ENCODE measurements at regions not wholly inside any gene's neighbourhood (a gene's known extent, or its start where the extent isn't known, plus 50 kb on each side); places are given as distances from the start of the nearest gene placed in this dataset.

- no peak for DNase-seq (ENCODE audit: extremely low read depth, low read depth, low spot score)
These were observed 233.1 kb downstream of the NR4A2 start for GRCh38 chr2:156099382-156099781.

DNA sequence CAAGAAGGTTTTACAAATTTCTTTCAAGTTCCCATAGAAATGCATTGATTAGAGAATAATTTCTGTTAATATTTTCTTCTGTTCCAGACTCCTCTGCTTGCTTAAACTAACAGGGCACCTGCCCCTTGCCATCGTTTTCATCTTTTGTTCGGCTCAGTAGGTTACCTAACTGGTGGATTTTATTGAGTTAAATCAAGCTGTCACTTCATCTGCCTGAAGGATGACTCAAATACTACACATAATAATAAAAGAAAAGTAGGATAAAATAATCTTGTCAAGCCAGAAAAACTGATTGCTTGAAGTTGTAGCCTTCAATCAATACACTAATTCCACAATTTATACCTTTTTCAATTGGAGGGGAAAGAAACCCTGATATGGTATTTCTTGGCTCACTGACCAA lies 234.0 kb downstream of the NR4A2 start:
- no peak for DNase-seq (ENCODE audit: extremely low read depth, low read depth, low spot score)

DNA sequence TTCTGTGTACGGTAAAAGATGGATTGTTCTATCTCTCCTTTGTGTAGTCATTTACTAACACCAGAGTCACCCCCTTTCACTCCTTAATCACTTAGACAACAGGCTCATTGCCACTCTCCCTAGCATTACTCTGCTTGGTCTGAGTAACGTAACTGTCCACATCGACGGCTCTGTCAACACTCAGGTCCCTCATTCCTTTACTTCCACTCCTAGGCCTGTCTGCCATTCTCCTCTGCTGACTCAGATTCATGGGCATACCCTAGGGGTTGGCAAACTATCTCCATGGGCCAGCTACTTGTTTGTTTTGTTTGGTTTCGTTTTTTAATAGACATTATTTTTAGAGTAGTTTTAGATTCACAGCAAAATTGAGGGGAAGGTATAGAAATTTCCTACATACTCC lies 243.9 kb downstream of the NR4A2 start:
- no peak for DNase-seq (ENCODE audit: extremely low read depth, low read depth, low spot score)

GRCh38 chr2:156087875-156088274 lies 244.6 kb downstream of the NR4A2 start:
- no peak for DNase-seq (ENCODE audit: extremely low read depth, low read depth, low spot score)

DNA sequence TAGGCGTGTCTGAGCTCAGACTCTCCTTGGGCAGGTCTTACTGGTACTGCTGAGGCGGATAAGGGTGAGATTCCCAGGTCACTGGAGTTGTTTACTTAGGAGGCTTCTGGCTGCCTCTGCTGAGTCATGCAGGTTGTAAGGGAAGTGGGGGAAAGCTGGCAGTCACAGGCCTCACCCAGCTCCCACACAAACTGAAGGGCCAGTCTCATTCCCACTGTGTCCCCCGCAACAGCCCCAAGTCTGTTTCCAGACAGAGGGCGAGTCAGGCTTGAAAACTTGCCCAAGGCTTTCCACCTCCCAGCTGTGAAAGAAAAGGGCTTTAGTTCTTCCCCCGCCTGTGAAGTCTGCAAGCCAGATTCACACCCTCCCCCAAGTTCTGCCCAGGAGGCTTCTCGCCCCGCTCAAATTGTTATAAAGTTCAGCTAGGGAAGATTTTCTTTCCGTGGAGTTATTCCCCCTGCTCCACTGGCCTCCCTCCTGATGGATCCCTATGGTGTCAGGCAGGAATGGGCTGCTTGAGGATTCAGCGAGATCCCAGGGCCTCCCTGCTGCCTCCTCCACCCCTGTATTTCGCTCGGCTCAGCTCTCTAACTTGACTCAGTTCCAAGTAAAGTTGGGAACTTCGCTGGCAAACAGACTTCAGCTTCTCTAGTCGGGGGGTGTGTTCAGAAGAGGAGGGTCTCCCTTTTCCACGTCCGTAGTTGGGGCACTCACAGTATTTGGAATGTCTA lies 248.6 kb downstream of the NR4A2 start:
- DNase-seq (ENCODE audit: extremely low read depth, low read depth, low spot score): no peak

DNA sequence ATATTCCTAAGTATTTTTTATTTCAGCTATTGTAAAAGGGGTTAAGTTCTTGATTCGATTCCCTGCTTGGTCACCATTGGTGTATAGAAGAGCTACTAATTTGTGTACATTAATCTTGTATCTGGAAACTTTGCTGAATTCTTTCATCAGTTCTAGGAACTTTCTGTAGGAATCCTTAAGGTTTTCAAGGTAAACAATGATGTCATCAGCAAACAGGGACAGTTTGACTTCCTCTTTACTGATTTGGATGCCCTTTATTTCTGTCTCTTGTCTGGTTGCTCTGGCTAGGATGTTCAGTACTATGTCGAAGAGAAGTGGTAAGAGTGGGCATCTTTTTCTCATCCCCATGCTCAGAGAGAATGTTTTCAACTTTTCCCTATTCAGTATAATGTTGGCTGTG lies 252.7 kb downstream of the NR4A2 start:
- no peak for DNase-seq (ENCODE audit: extremely low read depth, low read depth, low spot score)

DNA sequence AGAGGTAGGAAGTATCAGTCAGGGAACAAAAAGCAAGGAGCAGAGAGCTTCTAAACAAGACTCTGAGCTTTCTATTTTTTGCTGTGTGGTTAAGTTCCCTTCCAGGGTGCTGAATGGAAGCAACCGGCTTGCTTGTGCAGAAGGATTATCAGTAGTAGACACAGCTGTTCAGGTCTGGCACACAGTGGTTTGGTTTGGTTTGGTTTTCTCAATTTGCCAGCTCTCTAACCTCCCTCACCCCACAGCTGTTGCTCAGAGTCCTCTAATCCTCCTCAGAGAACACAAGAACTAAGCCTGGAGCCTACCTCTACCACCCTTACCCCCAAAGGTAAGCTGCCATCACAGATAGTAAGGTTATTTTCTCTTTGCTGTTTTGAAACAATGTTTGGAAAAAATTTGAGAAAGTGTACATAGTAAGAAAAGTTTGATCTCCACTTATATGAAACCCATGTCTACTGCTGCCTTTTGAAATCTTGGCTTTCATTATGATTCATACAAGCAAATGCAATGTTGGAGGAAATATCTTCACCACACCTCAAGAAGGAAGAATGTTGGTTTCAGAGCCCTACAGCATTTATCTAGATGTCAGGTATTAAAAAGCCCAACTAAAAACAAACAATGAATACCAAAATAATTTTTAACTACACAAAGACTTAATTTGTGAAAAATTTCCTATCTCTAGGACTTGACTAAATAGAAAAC lies 255.3 kb downstream of the NR4A2 start:
- DNase-seq (ENCODE audit: extremely low read depth, low read depth, low spot score): no peak

- DNase-seq (ENCODE audit: extremely low read depth, low read depth, low spot score): no peak
These were observed 266.6 kb downstream of the NR4A2 start for GRCh38 chr2:156065912-156066311.

DNA sequence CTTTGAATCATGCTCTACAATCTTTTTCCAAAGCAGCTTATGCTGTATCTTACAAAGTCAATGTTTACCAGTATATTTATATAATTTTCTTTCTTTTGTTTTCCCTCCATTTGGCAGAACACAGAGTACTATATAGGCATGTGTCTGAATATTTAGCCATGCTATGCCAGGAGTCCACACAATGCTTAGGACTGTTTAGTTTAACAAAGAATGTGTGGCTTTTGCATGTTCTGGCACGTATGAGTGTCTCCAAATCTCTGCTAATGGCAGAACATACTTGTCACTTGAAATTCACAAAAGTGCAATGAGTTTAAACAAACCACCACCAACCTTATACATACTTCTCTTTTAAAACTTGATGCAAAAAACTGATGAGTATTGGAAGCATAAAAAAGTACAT lies 268.0 kb downstream of the NR4A2 start:
- no peak for DNase-seq (ENCODE audit: extremely low read depth, low read depth, low spot score)

- DNase-seq (ENCODE audit: extremely low read depth, low read depth, low spot score): no peak
These were observed 274.9 kb downstream of the NR4A2 start for GRCh38 chr2:156057647-156058046.

GRCh38 chr2:156054983-156055382 lies 277.5 kb downstream of the NR4A2 start:
- no peak for DNase-seq (ENCODE audit: extremely low read depth, low read depth, low spot score)

GRCh38 chr2:156046900-156047299 lies 285.6 kb downstream of the NR4A2 start:
- no peak for DNase-seq (ENCODE audit: extremely low read depth, low read depth, low spot score)

DNA sequence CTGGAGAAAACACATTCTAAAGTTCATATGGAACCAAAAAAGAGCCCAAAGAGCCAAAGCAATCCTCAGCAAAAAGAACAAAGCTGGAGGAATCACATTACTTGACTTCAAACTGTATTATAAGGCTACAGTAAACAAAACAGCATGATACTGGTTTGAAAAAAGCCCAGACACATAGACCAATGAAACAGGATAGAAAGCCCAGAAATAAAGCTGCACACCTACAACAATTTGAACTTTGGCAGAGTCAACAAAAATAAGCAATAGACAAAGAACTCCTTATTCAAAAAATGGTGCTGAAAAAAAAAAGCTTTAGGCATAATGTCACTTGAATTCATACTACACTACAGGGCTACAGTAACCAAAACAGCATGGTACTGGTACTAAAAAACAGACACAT lies 289.6 kb downstream of the NR4A2 start:
- no peak for DNase-seq (ENCODE audit: extremely low read depth, low read depth, low spot score)

- no peak for DNase-seq (ENCODE audit: extremely low read depth, low read depth, low spot score)
These were observed 294.5 kb downstream of the NR4A2 start for GRCh38 chr2:156038021-156038420.

- no peak for DNase-seq (ENCODE audit: extremely low read depth, low read depth, low spot score)
These were observed 295.0 kb downstream of the NR4A2 start for GRCh38 chr2:156037482-156037881.

DNA sequence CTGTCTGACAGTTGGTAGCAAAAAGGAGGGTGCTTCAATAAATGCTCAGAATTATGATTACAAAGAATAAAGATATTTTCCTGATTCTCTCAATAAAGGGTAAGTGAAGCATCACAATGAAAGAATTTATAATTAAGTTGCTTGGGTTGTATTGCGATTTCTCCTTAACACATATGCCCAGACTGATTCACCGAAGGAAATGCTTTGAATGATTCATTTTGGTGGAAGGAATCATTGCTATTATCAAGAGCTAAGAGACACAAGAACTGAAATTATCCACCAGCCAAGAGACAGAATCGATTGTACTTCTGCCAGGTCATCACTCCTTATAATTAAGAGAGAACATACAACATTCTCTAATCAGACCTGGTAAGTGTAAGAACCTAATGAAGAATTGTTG lies 301.4 kb downstream of the NR4A2 start:
- DNase-seq (ENCODE audit: extremely low read depth, low read depth, low spot score): no peak

DNA sequence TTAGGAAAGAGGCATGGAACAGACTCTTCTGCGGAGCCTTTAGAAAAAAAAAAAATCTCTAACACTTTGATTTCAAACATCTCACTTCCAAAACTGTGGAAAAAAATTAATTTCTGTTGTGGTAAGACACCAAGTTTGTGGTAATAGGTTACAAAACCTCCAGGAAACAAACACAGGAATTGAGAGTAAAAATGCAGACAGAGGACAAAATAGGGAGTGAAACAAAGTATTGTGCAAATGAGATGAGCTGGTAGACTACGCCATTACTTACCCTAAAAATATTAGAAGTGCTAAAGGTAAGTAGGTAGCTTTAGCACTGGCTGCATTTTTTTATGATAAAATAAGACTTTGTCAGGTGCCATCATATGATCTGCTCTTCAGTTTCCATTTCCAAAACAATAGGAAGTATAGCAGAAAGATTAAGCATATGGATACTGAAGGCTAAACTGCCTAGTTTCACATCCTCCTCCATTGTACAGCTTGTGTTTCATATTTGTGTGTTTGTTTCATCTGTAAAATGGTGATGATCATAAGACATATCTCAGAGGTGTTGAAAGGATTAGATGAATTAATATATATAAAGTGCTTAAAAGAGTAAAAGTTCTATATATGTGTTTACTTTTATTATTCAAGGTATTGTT lies 309.2 kb downstream of the NR4A2 start:
- DNase-seq (ENCODE audit: extremely low read depth, low read depth, low spot score): no peak

DNA sequence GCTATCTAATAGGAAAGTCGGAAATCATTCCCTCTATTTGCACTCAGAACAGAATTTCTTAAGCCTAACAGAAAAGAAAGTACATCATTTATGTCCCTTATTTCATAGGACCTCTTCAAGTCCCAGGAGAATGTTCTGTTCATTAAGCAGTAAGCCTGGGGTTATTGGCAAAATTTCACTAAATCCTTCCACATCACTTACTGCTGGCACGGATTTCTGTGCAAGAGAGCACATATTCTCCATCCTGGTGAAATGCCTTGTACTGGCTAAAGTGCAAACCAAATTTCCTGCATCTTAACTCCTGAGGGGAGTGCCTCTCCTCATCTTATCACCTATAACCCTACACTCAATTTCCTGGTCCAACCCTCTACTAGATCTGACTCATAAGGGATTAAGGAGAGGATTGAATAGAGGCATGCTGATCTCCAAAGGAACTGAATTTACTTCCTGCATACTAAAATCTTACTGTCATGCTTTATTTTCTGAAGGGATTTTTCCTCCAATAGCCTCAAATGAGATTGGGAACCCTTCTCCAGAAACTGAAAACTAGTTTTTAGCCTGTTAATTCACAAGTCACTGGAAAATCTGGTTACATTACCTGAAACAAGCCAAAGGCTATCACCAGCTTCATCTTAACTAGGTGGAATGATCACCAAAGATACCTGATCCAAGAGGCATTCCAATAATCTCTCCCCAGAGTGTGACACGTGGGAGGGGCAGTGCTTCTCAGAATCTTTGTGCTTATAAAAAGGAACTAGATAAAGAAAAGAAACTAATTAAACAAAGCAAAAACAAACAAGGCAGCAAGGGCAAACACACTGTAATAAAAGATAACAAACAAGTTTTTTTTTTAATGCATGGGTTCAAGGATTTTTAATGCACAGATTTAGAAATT lies 311.1 kb downstream of the NR4A2 start:
- DNase-seq (ENCODE audit: extremely low read depth, low read depth, low spot score): no peak

- DNase-seq (ENCODE audit: extremely low read depth, low read depth, low spot score): no peak
These were observed 313.2 kb downstream of the NR4A2 start for GRCh38 chr2:156019341-156019740.

- DNase-seq (ENCODE audit: extremely low read depth, low read depth, low spot score): no peak
These were observed 315.1 kb downstream of the NR4A2 start for GRCh38 chr2:156017341-156017885.

GRCh38 chr2:156009293-156009692 lies 323.2 kb downstream of the NR4A2 start:
- DNase-seq (ENCODE audit: extremely low read depth, low read depth, low spot score): no peak
